Activated naive CD8-positive, alpha-beta T cell treated with anti-CD3 and anti-CD28 coated beads, Interleukin-2, amount 50 U/mL, for 24 hours (primary cell): ENCODE measurements at regions not wholly inside any gene's neighbourhood (a gene's known extent, or its start where the extent isn't known, plus 50 kb on each side); places are given as distances from the start of the nearest gene placed in this dataset.

Experiments
- ATAC-seq: fragments of 150-1000 bp; cut with Tn5 transposase; one replicate; pipeline ENCODE4 v1.10.0; 2021
- DNase-seq: peaks from one replicate; pipeline ENCODE4 v3.0.0; 2021
- H3K27ac Mint-ChIP-seq: one replicate; pipeline ENCODE4 v1.8.0; 2021; ENCODE audit warnings: mild to moderate bottlenecking, mixed read lengths
- H3K27me3 Mint-ChIP-seq: one replicate; pipeline ENCODE4 v1.8.0; 2021; ENCODE audit warnings: mixed read lengths
- H3K36me3 Mint-ChIP-seq: one replicate; pipeline ENCODE4 v1.8.0; 2021; ENCODE audit warnings: low read depth, mixed read lengths
- H3K4me1 Mint-ChIP-seq: one replicate; pipeline ENCODE4 v1.8.0; 2021; ENCODE audit warnings: mixed read lengths
- H3K4me3 Mint-ChIP-seq: one replicate; pipeline ENCODE4 v1.8.0; 2021; ENCODE audit warnings: mild to moderate bottlenecking, moderate library complexity, mixed read lengths
- H3K9me3 Mint-ChIP-seq: one replicate; pipeline ENCODE4 v1.8.0; 2021; ENCODE audit warnings: mixed read lengths

DNA sequence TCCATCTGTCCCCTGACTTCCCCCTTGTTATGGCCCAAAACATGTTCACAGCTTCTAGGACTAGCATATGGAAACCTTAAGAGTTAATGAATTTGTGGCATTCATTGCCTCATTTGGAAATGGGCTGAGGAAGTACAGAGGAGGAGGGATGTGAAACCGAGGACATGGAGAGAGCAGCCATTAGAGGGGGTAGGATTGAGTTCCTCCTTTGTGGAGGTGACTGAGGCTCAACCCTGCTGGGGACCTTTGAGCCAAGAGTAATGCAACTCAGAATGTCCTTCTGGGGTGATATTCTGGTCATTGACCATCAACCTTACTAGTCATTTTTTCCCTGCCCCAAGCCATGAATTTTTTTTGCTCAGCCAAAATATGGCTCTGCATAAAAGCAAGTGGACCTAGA lies 109.4 kb downstream of the ZNF518B start:
- Mint-ChIP-seq H3K27ac (no peak overlapping the region), H3K4me1 (no peaks in the 10 kb centered on the region), H3K36me3 (no peaks in the 10 kb centered on the region), H3K27me3 (no peaks in the 10 kb centered on the region), H3K9me3 (peaks cover 5% of the 10 kb centered on the region), H3K4me3 (no peak overlapping the region)
- DNase-seq (no peak), ATAC-seq (no peak)

DNA sequence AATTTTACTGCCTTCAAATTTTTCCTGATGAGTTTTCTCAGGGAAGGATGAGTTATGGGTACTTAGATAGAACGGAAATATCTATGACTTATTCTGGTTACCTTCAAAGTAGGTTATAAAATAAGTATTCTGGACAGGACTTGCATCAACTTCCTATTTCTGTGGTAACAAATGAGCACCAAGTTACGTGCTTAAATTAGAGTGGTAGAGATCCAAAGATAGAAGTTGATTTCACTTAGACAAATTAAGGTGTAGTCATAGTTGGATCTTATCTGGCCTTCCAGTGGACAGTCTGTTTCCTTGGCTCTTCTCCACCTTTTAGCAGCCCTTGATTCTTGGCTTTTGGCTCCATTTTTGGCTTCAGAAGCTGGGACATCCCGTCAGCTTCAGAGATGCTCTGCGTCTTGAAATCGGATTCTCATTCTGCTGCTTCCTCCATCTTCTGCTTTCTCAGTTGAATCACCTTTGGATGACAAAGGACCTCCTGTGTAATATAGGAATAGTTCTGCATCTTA lies 109.9 kb downstream of the ZNF518B start:
- ATAC-seq (no peak), DNase-seq (no peak)
- peaks cover 1% of the 10 kb centered on the region for H3K27me3 Mint-ChIP-seq
- H3K4me1 Mint-ChIP-seq, result no peaks in the 10 kb centered on the region
- H3K27ac Mint-ChIP-seq, result no peak overlapping the region
- H3K9me3 Mint-ChIP-seq, result peaks cover under 1% of the 10 kb centered on the region
- H3K36me3 Mint-ChIP-seq, result no peaks in the 10 kb centered on the region
- no peak overlapping the region for H3K4me3 Mint-ChIP-seq

DNA sequence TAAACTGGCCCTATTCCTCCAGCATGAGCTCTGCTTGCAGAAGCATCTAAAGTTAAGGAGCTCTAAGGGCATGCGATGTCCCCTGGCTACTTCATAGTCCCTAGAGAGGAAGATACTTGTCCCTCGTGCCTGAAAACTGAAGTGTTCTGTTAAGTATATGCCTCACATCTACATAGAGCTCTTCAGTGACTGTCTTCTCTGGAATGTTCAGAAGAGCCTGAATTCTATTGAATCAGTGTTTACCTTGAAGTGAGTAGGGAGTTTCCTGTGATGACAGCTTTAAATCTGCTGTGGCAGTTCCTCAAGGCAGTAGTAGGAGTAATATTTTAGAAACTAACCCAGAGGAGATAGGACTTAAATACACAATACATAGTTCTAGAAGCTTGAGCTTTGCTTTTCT lies 111.2 kb downstream of the ZNF518B start:
- no peak for DNase-seq
- peaks cover 1% of the 10 kb centered on the region for H3K27me3 Mint-ChIP-seq
- no peak overlapping the region for H3K27ac Mint-ChIP-seq
- no peak for ATAC-seq
- H3K4me3 Mint-ChIP-seq, result no peak overlapping the region
- no peaks in the 10 kb centered on the region for H3K9me3 Mint-ChIP-seq
- H3K4me1 Mint-ChIP-seq, result no peaks in the 10 kb centered on the region
- H3K36me3 Mint-ChIP-seq, result no peaks in the 10 kb centered on the region

DNA sequence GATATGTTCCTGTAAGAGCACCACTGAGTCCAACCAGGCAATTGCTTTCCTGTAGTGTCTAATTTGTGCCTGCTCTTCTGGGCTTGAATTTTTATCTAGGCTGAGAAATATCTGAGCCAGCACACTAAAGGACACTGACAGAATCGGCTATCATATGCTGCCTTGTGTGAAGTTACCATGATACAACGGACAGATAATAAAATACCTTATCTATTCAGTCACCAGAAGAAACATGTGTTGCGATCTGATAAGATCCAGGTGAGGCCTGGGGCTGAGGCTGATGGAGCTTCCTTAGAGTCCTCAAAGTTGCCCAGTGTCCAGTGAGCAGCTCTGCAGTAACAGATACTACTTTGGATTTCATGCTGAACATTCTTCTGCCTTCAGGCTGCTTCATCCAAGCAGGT lies 111.8 kb downstream of the ZNF518B start:
- H3K27me3 Mint-ChIP-seq, result peaks cover 1% of the 10 kb centered on the region
- H3K4me3 Mint-ChIP-seq, result no peak overlapping the region
- H3K27ac Mint-ChIP-seq, result no peak overlapping the region
- DNase-seq (no peak), ATAC-seq (no peak)
- H3K36me3 Mint-ChIP-seq, result no peaks in the 10 kb centered on the region
- H3K4me1 Mint-ChIP-seq, result no peaks in the 10 kb centered on the region
- no peaks in the 10 kb centered on the region for H3K9me3 Mint-ChIP-seq

DNA sequence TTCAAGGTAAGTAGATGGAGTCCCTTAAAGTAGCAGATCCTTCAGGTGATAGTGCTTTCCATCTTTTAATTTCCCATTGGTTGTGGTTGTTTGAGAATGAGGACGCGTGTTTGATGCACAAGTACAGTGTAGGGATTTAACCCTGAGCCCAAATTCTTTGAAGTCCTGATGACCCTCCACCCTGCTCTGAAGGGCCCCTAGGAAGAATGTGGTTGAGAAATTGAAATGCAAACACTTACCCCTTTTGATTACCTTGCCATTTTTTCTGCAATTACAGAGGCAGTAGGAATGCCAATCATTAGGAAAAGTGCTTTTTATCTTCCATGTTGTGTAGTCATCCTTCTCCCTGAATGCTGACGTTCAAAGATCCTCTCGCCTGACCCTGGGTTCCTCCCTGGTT lies 112.4 kb downstream of the ZNF518B start:
- no peaks in the 10 kb centered on the region for H3K4me1 Mint-ChIP-seq
- no peak overlapping the region for H3K27ac Mint-ChIP-seq
- no peak overlapping the region for H3K4me3 Mint-ChIP-seq
- no peaks in the 10 kb centered on the region for H3K36me3 Mint-ChIP-seq
- no peak for ATAC-seq
- peaks cover 1% of the 10 kb centered on the region for H3K27me3 Mint-ChIP-seq
- no peaks in the 10 kb centered on the region for H3K9me3 Mint-ChIP-seq
- DNase-seq, result no peak

DNA sequence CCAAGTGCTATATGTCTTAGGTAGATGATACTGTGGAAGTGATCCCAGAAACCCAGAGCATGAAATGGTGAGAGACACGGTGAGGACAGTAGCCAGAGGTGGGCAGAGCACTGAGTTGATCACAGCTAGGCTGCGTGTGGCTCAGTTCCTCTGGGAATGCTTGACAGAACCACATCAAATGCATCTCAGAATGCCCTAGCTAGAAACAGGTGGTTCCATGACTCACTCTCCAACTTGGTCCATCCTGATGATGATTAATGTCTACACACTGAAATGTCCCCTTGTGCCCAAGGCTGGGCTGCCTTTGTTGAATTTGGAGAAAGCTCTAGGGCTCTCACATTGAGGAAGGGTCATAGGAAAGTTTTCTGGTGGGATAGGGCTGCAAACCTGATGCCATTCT lies 113.6 kb downstream of the ZNF518B start:
- Mint-ChIP-seq H3K4me1 (no peaks in the 10 kb centered on the region), H3K27ac (no peak overlapping the region), H3K27me3 (peaks cover 1% of the 10 kb centered on the region), H3K4me3 (no peak overlapping the region), H3K36me3 (no peaks in the 10 kb centered on the region), H3K9me3 (no peaks in the 10 kb centered on the region)
- ATAC-seq, result no peak
- DNase-seq, result no peak

DNA sequence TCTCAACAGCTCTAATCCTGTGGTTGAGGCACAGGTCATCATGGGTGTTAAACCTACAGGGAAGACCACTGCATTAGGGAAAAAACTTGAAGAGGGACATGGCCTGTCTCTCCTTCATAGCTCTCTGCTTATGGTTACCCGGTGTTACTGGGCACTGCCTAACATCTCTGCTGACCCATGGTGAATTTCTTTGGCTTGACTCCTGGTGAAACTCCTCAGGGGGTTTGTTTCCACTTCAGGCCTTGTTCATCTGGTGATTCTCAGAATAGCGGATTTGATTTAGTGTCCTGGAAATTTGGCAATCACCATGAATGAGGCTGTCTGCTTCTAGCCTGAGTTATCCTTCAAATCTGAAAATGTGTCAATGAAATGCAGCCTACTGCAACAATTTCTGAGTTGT lies 114.4 kb downstream of the ZNF518B start:
- peaks cover 1% of the 10 kb centered on the region for H3K27me3 Mint-ChIP-seq
- no peaks in the 10 kb centered on the region for H3K4me1 Mint-ChIP-seq
- no peak for DNase-seq
- no peak overlapping the region for H3K27ac Mint-ChIP-seq
- ATAC-seq, result no peak
- no peaks in the 10 kb centered on the region for H3K9me3 Mint-ChIP-seq
- no peak overlapping the region for H3K4me3 Mint-ChIP-seq
- H3K36me3 Mint-ChIP-seq, result no peaks in the 10 kb centered on the region

DNA sequence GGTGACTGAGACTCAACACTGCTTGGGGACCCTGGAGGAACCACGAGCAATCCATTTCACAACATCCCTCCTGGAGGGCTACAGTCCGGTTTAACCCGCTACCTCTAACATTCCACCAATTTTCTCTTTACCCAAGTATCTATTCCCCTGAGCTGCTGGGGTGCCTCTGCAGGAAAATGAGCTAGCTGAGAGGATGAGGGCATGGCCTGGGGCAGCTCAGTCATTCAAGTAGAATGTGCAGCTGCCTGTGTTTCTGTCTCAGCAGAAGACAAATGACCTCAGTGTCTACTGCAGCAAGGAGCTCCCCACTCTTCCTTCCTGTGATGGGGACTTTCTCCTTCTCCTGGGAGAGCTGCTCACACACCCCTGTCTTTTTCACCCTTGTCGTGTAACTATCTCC lies 120.8 kb downstream of the ZNF518B start:
- H3K27ac Mint-ChIP-seq, result no peak overlapping the region
- no peak for ATAC-seq

DNA sequence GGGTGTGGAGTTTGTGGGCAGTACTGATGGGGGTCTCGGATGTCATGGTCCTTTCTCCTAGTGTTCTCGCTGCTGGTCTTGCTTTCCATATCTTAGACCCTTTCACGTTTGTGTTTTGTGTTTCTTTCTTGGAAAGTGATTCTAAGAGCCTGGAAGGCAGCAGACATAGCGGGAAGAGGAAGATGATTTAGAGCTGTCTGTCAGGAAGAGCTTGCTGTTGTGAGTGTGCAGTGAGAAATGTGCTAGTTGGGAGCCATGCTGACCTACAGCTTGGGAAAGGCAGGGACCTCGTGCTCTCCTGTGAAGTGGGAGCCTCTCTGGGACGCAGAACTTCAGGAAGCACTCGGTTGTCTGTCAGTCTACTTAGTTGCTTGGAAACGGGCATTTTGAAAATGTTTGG lies 122.2 kb downstream of the ZNF518B start:
- Mint-ChIP-seq H3K27me3 (peaks cover 15% of the 10 kb centered on the region), H3K9me3 (no peaks in the 10 kb centered on the region), H3K27ac (no peak overlapping the region), H3K4me3 (no peak overlapping the region), H3K36me3 (no peaks in the 10 kb centered on the region), H3K4me1 (no peaks in the 10 kb centered on the region)
- no peak for DNase-seq
- ATAC-seq, result no peak

More for the DNA sequence above, 120.8 kb downstream of the ZNF518B start:
- Mint-ChIP-seq H3K4me3 (no peak overlapping the region), H3K4me1 (no peaks in the 10 kb centered on the region), H3K27me3 (peaks cover 15% of the 10 kb centered on the region), H3K36me3 (no peaks in the 10 kb centered on the region), H3K9me3 (no peaks in the 10 kb centered on the region)
- DNase-seq, result no peak

DNA sequence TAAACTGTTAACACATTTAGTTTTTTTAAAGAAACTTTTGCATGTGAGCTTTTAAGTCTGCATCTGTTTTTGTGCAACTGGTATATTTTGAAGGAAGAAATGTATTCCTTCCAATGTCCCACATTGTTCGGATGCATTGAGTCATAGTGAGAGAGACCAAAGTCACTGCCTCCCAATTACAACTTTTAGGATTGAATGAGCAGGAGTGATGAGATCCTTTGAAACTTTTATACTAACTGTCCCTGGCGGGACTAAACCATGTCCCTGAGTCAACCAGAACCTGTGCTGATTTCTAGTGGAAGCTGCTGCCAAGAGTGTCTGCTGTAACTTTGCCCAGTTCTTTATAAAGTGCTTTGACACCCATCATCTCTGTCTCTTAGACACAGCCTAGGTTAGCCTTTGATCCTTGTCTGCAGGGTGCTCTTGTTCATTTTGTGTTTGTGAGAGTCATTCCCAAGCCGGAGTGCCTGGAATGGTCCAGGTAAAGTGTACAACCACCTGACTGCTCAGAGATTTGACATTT lies 122.7 kb downstream of the ZNF518B start:
- Mint-ChIP-seq H3K27me3 (peaks cover 15% of the 10 kb centered on the region), H3K4me1 (no peaks in the 10 kb centered on the region), H3K4me3 (no peak overlapping the region), H3K36me3 (no peaks in the 10 kb centered on the region), H3K9me3 (no peaks in the 10 kb centered on the region), H3K27ac (no peak overlapping the region)
- ATAC-seq (no peak), DNase-seq (no peak)

DNA sequence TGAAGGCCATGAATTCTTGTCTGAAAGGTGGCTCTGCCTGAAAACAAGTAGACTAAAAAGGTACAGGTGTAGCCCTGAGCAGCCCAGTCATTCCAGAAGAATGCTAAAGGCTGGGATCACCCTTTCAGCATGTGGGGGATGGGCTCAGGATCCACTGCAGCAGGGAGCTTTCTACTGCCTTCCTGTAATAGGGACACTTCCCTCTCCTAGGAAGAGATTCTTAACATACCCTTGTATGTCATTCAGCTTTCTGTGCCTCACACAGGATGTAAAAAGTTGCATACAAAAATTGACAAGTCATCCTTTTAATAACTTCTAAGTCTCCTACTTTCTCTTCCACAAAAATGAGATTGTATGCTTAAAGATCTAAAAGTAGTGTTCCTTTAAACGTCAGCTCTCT lies 123.3 kb downstream of the ZNF518B start:
- Mint-ChIP-seq H3K36me3 (no peaks in the 10 kb centered on the region), H3K27me3 (peaks cover 15% of the 10 kb centered on the region), H3K9me3 (no peaks in the 10 kb centered on the region), H3K4me1 (no peaks in the 10 kb centered on the region), H3K4me3 (no peak overlapping the region), H3K27ac (no peak overlapping the region)
- ATAC-seq (no peak), DNase-seq (no peak)

DNA sequence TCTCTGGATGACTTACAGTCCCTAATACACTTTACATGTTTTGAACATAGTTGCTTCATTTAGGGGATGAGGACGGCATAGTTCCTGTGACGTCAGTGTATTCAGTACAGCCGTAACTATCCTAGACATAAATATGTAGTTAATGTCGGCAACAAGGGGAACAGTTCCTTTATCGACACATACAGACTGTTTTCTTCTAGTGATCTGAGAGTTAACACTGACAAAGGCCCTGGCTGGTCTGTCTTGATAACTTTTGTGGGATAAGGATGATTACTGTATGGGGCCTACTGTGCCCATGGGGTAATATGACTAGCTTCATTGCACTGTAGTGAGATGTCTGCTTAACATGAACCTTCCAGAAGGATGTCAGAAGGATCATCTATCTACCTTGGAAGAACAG lies 131.2 kb downstream of the ZNF518B start:
- Mint-ChIP-seq H3K27ac (no peak overlapping the region), H3K9me3 (no peaks in the 10 kb centered on the region), H3K27me3 (no peaks in the 10 kb centered on the region), H3K4me1 (no peaks in the 10 kb centered on the region), H3K36me3 (no peaks in the 10 kb centered on the region), H3K4me3 (no peak overlapping the region)
- no peak for DNase-seq
- ATAC-seq, result no peak

DNA sequence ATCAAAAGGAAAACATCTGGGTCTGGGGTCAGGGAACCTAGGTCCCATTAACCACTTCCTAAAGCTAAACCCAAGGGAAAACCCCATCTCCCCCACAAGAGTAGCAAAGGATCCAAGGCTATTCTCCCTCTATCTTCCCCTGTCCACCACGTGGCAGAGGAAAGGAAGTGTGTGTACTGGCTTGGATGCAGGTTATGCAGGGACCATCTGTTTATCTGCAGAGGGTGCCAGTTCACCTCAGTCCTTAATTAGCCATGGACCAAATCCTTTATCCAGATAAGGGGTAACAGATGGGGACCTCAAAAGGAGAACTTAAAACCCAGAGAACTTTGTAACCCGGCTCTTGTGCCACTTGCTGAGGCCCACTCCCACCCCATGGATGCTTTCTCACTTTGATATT lies 135.3 kb downstream of the ZNF518B start:
- no peak overlapping the region for H3K27ac Mint-ChIP-seq
- no peaks in the 10 kb centered on the region for H3K27me3 Mint-ChIP-seq
- no peak for ATAC-seq
- no peak for DNase-seq
- H3K36me3 Mint-ChIP-seq, result no peaks in the 10 kb centered on the region
- H3K4me3 Mint-ChIP-seq, result no peak overlapping the region
- H3K4me1 Mint-ChIP-seq, result no peaks in the 10 kb centered on the region
- H3K9me3 Mint-ChIP-seq, result no peaks in the 10 kb centered on the region

DNA sequence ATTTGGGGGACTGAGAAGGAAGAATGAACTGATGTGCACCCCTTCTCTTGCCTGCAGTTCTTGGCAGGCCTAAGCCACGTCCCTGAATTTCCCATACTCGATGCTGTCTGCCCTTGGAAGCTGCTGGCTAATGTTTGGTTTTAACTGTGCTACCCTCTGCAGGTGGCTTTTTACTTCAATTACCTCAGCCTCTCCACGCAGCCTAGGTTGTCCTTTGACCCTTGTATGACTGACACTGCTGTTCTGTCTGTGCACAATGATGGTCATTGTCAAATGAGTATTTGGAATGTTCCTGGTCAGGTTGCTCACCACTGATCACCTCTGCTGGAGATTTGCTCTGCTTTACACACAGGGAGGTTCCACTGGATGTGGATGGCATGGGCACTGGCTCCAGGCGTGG lies 137.1 kb downstream of the ZNF518B start:
- H3K27me3 Mint-ChIP-seq, result no peaks in the 10 kb centered on the region
- no peak overlapping the region for H3K4me3 Mint-ChIP-seq

DNA sequence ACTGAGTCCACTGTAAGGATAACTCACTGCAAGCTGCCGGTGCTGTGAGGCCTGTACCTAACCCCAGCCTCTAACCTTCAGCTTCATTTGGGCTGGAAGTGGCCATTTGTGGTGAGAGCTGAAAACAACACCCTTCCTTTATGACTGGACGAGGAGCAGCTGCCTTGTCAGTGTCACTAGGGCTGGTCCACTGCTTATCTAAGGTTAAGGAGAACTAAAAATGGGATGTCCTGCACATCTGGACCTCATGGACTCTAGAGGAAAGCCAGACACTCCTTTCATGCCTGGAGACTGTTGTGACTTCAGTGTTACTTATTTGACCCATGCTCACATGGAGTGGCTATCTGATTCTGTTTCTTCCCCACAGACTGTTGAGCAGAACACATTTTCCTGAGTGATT lies 139.9 kb downstream of the ZNF518B start:
- H3K4me3 Mint-ChIP-seq, result no peak overlapping the region
- ATAC-seq, result no peak
- H3K4me1 Mint-ChIP-seq, result no peaks in the 10 kb centered on the region

More for the DNA sequence above, 137.1 kb downstream of the ZNF518B start:
- no peak overlapping the region for H3K27ac Mint-ChIP-seq
- H3K9me3 Mint-ChIP-seq, result no peaks in the 10 kb centered on the region
- ATAC-seq (no peak), DNase-seq (no peak)
- no peaks in the 10 kb centered on the region for H3K4me1 Mint-ChIP-seq
- no peaks in the 10 kb centered on the region for H3K36me3 Mint-ChIP-seq

DNA sequence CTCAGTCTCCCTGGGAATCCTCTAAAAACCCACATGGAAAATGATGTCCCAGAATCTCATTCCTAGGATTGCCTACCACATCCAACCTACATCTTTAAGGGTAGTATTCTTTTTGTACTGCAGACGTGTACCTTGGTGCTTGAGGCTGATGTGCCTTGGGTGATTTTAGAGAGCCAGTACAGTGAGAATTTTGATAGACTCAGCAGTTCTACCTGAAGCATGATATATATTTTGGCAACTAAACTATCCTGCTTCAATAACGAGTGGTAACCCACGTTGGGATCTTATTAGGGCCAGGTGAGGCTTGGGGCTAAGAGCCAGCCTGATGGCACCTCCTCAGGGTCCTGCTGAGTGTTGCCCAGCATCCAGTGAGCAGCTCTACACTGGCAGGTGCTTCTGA lies 140.4 kb downstream of the ZNF518B start:
- no peaks in the 10 kb centered on the region for H3K4me1 Mint-ChIP-seq
- no peaks in the 10 kb centered on the region for H3K9me3 Mint-ChIP-seq
- no peak overlapping the region for H3K27ac Mint-ChIP-seq
- ATAC-seq (no peak), DNase-seq (no peak)
- no peak overlapping the region for H3K4me3 Mint-ChIP-seq
- H3K27me3 Mint-ChIP-seq, result no peaks in the 10 kb centered on the region
- no peaks in the 10 kb centered on the region for H3K36me3 Mint-ChIP-seq

More for the DNA sequence above, 139.9 kb downstream of the ZNF518B start:
- Mint-ChIP-seq H3K27ac (no peak overlapping the region), H3K27me3 (no peaks in the 10 kb centered on the region), H3K9me3 (no peaks in the 10 kb centered on the region), H3K36me3 (no peaks in the 10 kb centered on the region)
- no peak for DNase-seq
